BJ (cell line): ENCODE measurements at regions not wholly inside any gene's neighbourhood (a gene's known extent, or its start where the extent isn't known, plus 50 kb on each side); places are given as distances from the start of the nearest gene placed in this dataset.

Experiments used
- CTCF ChIA-PET: fragments of 350-600 bp; formaldehyde crosslinking; extraction: SDS; loops from one replicate; lab custom pipeline; 2021; ENCODE audit warnings: antibody characterized with exemption, inconsistent platforms; lab: Yijun Ruan, JAX
- POLR2A ChIA-PET: fragments of 300-600 bp; sonication (Branson Sonifier 250); formaldehyde crosslinking; extraction: SDS; loops from one replicate; lab custom pipeline; 2021; ENCODE audit warnings: antibody characterized with exemption; lab: Charles Lee
- DNase-seq: peaks from one replicate; pipeline ENCODE4 v3.0.0-alpha.2; 2011; ENCODE audit warnings: low read depth
- H3K27me3 ChIP-seq: 2 replicates; pipeline ENCODE4 v1.6.0; 2011; ENCODE audit warnings: low read length; ENCODE audit not compliant: control insufficient read depth, insufficient read depth
- H3K36me3 ChIP-seq: 2 replicates; pipeline ENCODE4 v1.5.1; 2011; ENCODE audit warnings: low read length; ENCODE audit not compliant: control insufficient read depth, insufficient read depth
- H3K4me3 ChIP-seq: 2 replicates; pipeline ENCODE4 v1.5.1; 2011; ENCODE audit warnings: low read depth, mild to moderate bottlenecking, control low read depth, low read length
- TF ChIP-seq, protein P1 (sequence below): IDR thresholded peaks from 2 replicates; pipeline ENCODE4 v1.5.1; 2011; ENCODE audit warnings: low read depth, mild to moderate bottlenecking, control low read depth, inconsistent platforms, low read length, moderate library complexity; ENCODE audit not compliant: insufficient read depth

DNA sequence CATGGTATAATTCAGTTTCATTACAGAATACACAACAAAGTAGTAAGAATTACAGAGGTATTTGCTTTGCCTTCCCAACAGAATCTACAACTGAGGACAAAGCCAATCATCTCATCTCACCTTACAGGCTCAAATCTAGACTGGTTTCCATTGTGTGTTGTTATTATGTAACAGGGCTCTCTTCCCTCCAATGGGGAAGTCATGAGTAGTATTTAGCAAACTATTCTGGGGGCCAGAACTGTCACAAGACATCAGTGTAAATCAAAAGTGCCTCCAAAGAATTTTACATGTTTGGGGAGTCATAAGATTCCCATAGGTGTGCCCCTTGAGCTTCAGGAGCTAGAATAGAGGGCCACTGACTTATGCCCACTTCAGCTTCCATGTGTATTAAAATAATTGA is 187.0 kb upstream of the EDNRB start:
- Histone ChIP-seq H3K4me3 (no peak overlapping the region), H3K36me3 (no peaks in the 10 kb centered on the region), H3K27me3 (no peaks in the 10 kb centered on the region)
- TF ChIP-seq, protein P1, sequence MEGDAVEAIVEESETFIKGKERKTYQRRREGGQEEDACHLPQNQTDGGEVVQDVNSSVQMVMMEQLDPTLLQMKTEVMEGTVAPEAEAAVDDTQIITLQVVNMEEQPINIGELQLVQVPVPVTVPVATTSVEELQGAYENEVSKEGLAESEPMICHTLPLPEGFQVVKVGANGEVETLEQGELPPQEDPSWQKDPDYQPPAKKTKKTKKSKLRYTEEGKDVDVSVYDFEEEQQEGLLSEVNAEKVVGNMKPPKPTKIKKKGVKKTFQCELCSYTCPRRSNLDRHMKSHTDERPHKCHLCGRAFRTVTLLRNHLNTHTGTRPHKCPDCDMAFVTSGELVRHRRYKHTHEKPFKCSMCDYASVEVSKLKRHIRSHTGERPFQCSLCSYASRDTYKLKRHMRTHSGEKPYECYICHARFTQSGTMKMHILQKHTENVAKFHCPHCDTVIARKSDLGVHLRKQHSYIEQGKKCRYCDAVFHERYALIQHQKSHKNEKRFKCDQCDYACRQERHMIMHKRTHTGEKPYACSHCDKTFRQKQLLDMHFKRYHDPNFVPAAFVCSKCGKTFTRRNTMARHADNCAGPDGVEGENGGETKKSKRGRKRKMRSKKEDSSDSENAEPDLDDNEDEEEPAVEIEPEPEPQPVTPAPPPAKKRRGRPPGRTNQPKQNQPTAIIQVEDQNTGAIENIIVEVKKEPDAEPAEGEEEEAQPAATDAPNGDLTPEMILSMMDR = no peak
- ChIA-PET POLR2A (no interaction called here), CTCF (interaction anchor here (0.9 kb wide), 1 partner anchor 10 kb away, joined by 3 read pairs; no protein-coding TSS in a partner anchor)
- no peak for DNase-seq

GRCh38 chr13:78103936-78104335 is 185.3 kb upstream of the EDNRB start:
- ChIA-PET POLR2A (no interaction called here), CTCF (no interaction called here)
- TF ChIP-seq, protein P1 = no peak
- Histone ChIP-seq H3K27me3 (no peaks in the 10 kb centered on the region), H3K36me3 (no peaks in the 10 kb centered on the region), H3K4me3 (no peak overlapping the region)
- DNase-seq = no peak

DNA sequence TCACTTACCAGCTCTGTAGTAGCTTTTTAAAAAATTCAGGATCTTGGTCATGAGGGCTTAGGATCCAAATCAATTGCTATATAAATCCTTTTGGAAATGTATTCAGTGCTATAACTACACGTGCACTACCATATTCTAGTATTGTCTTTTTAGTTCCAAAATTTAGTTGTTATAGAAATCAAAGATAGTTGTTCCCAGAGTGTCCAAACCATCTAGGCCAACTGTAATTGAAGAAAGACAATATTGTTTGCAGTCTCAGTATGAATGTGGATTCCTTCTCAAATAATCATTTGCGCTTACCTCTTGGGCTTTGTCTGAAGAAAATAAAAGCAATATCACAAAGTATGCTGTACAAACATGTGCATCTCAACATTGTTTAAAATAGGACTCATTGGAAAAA is 184.1 kb upstream of the EDNRB start:
- no peak for DNase-seq
- Histone ChIP-seq H3K4me3 (no peak overlapping the region), H3K36me3 (no peaks in the 10 kb centered on the region), H3K27me3 (no peaks in the 10 kb centered on the region)
- CTCF ChIA-PET = no interaction called here
- TF ChIP-seq, protein P1 = no peak
- POLR2A ChIA-PET = no interaction called here

GRCh38 chr13:78102121-78102677 is 183.6 kb upstream of the EDNRB start:
- CTCF ChIA-PET = no interaction called here
- DNase-seq = peak; percentile 8
- TF ChIP-seq, protein P1 = no peak
- no peaks in the 10 kb centered on the region for H3K36me3 ChIP-seq
- POLR2A ChIA-PET = no interaction called here
- H3K27me3 ChIP-seq = no peaks in the 10 kb centered on the region
- H3K4me3 ChIP-seq = no peak overlapping the region

- no peaks in the 10 kb centered on the region for H3K27me3 ChIP-seq
- TF ChIP-seq, protein P1 = no peak
- DNase-seq = no peak
- H3K36me3 ChIP-seq = no peaks in the 10 kb centered on the region
- POLR2A ChIA-PET = no interaction called here
- no peak overlapping the region for H3K4me3 ChIP-seq
- CTCF ChIA-PET = interaction anchor here (0.8 kb wide), 1 partner anchor 21 kb away, joined by 3 read pairs; no protein-coding TSS in a partner anchor
These were observed 181.9 kb upstream of the EDNRB start for GRCh38 chr13:78100486-78100885.
